DLD1 (cell line): ENCODE measurements at regions not wholly inside any gene's neighbourhood (a gene's known extent, or its start where the extent isn't known, plus 50 kb on each side); places are given as distances from the start of the nearest gene placed in this dataset.

Experiments
- in situ Hi-C: cut with HindIII; loops from 2 replicates; pipeline ENCODE4 v1.10.0; 2017; ENCODE audit warnings: low sequenced_read_pairs

DNA sequence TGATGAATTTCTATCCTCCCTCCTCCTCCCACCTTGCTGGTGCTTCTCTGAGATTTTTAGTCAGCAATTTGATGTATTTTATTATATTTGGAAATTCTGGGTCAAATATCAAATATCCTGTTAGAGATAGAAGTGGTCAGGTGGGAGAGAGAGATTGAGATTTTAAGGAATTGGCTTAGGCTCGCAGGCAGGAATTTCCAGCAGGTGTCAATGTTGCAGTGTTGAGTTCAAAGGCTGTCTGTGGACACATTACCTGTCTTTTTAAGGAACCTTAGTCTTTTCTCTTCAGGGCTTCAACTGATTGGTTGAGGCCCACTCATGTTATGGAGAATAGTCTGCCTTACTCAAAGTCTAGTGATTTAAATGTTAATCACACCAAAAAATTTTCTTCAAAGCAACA is 457.3 kb downstream of the FLRT2 start:
- in situ Hi-C loops = no loop called here

DNA sequence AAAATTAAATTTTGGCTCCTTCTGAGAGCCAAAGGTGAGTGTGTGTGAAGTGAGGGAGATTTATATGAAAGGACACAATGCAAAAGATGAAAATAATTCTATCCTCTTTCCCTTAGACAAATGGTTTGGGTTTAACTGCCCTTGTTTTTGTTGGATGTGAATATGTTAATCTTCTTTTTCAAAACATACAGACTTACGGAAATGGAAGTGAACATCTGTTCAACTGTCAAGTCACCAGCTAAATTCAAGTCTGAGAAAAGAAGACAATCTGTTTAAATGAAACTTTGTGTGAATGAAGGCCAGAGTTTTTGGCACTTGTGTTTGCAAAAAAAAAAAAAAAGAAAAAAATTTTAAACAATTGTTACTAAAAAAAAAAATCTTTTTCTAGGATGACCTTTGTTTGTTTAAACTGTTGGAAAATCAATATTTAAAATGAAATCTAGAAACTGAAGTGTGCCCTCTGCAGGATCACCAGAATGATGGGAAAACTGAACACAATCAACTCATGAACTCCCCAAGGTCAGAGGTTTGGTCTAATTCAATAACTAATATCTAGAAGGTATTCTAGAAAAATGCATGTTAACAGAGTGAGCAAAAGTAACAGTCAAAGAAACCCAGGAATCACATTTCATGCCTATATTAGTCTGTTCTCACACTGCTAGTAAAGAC is 448.8 kb downstream of the FLRT2 start:
- in situ Hi-C loops = no loop called here

DNA sequence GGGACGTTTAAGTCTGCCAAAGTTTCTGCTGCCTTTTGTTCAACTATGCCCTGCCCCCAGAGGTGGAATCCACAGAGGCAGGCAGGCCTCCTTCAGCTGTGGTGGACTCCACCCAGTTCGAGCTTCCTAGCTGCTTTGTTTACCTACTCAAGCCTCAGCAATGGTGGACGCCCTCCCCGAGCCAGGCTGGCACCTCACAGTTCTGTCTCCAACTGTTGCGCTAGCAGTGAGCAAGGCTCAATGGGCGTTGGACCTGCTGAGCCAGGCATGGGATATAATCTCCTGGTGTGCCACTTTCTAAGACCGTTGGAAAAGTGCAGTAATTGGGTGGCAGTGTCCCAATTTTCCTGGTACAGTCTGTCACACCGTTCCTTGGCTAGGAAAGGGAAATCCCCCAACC is 444.7 kb downstream of the FLRT2 start:
- in situ Hi-C loops = no loop called here

DNA sequence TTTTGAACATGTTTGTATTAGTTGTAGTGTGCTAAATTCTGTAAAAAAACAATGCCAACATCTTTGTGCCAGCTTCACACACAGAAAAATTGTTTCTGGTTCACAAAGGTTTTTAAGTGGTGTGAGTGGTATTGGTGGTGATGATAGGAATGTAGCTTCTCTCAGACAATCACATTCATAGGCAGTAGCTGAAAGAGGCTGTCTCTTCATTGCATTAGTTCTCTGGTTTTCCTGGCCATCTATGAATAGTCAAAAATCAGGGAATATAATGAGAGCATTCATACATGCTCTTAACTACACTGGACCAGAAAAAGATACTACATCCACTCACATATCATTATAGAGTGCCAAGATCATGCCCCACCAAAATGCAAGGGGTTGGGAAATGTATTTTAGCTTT is 433.5 kb downstream of the FLRT2 start:
- in situ Hi-C loops = no loop called here

DNA sequence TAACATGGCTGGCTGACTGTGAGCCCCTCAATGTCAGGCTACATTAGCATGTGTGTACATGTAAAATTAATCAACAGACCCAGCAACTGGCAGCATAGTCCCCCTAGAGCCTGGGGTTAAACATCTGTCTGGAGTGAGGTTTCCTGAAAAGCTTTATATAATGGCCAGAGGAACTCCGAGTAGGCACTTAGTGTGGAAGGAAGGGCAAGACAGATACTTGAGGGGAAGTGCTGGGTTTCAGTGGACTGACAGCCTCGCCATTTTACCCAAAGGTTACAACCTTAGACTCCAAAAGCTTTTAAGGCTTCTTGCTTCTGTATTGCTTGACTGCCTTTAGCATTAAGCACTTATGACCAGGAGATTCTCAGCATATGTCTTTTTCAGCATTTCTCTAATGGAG is 430.8 kb downstream of the FLRT2 start:
- in situ Hi-C loops = no loop called here

DNA sequence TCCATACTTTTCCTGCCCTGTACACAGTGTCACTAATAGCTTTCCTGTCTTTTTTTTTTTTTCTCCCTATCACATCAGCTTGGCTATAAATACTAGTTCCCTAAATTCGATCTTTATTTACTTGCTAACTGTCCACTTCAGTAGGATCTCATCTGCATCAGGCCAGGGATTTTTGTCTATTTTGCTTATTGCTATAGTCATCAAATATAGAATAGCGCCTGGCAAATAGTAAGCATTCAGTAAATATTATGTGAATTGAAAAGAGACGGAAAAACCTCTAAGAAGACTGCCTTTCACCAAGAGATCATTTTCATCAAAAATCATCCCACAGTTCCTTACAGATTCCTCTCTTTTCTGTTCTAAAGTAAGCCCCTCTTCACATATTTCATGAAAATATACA is 429.1 kb downstream of the FLRT2 start:
- in situ Hi-C loops = no loop called here

DNA sequence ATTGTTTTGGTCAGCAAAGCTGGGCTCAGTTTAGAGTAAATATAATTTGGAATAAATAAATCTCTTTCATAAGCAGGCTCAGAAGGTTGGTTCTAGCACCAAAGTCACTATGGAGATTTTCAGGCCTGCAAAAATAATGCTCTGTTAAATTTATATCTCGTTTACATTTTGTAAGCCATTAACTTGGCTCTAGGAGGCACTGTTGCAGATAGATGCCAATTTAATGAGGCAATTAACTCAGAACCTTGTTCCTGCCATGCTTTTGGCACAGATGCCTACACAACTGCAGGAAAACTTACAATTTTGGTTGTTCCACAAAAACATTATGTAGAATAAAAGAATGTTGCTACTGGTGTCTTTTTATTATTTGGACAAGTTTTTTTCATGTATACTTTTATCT is 428.1 kb downstream of the FLRT2 start:
- in situ Hi-C loops = no loop called here

DNA sequence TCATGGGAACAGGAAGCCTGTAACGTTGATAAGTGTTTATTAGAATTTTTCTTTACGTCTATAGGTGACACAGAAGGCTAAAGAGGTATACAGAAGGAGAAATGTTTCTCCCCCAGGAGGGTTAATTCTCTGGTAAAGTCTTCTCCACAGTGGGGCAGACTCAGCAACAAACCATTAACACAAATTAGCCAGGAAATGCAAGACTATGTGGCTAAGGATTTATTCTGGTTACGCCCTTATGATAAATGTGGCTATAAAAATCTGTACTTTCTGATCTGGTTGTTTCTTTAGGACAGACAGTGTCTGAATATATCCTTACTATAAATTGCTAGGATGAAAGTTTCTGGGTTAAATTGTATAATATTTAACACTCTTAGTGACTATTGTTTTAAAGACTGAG is 423.3 kb downstream of the FLRT2 start:
- in situ Hi-C loops = no loop called here

DNA sequence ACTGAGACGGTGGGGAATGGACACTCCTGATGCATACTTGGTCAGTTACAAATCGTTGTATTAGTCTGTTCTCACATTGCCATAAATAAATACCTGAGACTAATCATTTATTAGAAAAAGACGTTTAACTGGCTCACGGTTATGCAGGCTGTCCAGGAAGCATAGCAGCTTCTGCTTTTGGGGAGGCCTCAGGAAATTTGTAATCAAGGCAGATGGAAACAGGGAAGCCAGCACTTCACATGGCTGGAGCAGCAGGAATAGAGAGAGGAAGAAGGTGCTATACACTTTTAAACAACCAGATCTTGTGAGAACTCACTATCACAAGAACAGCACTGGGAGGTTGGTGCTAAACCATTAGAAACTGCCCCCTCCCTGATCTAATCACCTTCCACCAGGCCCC is 418.2 kb downstream of the FLRT2 start:
- in situ Hi-C loops = no loop called here

DNA sequence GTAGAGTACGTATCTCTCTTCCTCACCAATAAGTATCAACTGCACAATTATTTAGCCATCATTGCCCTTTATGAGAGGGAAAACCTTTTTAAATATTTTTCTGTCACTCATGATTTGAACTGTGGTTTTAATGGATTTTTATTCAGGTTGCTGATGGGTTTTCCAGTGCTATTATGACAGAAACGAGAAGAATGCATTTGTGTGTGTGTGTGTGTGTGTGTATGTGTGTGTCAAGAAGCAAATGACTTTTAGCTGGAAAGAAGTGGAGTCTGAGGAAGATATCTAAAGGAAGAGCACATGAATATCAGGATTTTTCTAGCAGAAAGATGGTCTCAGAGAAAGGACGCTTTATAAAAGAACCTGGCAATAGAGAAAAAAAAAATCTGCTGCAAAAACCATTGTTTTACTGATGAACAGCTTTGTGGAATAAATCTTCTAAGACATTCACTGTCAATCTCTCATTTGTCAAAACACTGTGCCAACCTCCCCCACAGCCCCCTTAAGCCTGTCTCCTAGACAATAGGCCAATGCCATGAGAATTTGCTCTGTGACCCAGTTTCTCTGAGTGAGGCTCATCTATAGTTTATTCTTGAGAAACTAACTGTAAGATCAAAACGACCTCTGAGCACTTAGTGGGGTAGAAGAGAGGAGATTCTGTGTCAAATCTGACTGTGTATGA is 417.7 kb downstream of the FLRT2 start:
- in situ Hi-C loops = no loop called here

DNA sequence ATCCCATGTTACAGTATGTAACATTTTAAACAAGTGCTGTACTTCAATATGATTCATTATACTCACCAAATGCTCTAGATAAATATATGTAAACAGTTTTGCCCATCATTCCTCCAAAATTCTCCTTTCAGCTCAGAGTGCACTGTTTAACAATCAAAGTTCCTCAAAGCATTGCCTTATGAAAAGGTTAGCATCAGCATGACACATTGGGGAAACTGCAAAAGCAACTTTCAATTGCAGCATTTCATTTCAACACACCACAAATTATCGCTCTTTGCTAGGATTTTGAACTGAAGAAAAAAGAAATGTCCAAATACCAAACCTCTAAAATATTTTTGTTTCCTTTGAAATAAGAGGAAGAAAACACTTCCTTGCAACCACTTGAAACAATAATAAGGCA is 413.2 kb downstream of the FLRT2 start:
- in situ Hi-C loops = no loop called here

DNA sequence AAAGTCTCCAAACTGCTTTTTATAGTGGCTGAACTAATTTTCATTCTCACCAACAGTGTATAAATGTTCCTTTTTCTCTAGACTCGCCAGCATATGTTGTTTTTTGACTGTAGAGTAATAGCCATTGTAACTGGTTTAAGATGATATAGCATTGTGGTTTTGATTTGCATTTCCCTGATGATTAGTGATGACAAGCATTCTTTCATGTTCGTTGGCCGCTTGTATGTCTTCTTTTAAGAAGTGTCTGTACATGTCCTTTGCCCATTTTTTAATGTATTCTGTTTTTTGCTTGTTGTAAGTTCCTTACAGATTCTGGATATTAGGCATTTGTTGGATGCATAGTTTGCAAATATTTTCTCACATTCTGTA is 404.9 kb downstream of the FLRT2 start:
- in situ Hi-C loops = no loop called here

DNA sequence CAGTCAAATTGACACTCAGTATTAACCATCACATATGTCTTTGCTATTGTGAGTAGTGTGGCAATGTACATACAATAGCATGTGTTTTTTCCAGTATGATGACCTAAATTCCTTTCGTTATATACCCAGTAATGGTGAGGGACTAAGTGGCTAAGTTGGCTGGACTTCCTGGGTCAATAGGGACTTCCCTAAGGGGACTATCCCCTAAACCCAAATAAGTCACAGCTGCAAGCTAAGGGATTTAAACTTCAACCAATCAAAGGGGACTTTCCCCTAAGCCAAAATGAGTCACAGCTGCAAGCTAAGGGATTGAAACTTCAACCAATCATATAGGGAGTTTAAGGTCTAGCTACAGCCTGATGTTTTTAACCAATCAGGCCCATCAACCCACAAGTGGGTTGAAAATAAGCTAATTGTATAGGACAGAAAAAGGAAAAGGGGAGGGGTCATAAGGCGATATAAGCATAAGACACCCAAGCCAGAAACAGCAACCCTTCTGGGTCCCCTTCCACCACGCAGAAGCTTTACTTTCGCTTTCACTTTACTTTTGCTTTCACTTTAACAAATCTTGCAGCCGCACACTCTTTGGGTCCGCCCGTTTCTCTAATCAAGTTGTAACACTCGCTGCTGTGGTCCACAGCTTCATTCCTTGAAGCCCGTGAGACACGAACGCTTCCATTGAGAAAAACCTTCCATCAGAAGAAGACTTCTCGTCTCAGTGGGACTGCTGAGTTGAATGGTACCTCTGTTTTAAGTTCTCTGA is 404.4 kb downstream of the FLRT2 start:
- in situ Hi-C loops = no loop called here

DNA sequence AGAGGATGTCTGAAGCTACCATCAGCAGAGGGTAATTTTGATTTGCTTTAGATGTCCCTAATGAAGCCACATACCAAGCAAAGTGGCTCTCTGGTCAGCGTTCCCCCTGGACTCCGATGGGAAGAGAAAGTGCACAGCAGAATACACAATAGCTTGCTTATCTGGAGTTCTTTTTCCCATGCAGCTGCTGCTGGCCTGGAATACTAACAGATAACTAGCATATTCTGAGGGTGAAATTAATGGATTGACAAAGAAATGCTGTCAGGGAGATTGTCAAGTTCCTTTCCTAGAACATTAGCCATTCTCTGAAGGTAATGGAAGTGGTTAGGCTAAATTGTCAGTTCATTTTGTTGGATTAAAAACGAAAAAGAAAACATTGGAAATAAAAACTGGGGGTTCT is 391.3 kb downstream of the FLRT2 start:
- in situ Hi-C loops = no loop called here

DNA sequence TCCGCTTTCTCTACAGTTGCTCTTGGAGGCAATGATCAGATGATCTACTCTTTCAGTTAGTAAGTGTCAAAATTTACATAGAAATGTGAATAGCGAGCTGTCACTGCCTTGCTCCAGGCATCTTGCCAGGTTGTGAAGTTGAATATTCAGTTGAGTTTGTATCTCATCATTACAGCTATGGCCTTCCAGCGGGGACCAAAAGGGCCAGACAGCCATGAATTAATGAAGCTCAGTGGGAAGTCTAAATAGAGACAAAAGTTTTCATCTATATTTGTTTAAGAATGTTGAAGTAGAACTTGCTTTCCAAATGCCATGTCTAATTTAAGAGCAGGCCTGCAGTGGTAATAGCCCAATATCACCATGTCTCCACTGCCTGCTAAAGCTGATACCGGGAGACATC is 387.8 kb downstream of the FLRT2 start:
- in situ Hi-C loops = no loop called here

DNA sequence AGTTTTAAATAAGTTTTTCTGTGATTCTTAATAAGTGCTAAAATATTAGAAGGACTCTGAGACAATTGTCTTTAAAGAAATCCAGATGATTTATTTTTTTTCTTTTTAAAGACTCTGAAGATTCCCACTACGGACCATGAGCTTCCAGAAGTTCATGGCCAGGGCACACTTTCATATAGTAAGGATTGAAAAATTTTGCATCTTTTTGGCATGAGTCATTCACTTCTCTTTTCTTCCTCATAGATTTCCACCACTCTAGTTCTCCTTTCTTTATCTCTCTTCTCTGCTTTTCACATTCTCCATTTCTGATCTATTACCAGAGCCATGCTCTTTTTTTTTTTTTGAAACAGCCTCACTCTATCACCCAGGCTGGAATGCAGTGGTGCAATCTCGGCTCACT is 385.8 kb downstream of the FLRT2 start:
- in situ Hi-C loops = no loop called here

DNA sequence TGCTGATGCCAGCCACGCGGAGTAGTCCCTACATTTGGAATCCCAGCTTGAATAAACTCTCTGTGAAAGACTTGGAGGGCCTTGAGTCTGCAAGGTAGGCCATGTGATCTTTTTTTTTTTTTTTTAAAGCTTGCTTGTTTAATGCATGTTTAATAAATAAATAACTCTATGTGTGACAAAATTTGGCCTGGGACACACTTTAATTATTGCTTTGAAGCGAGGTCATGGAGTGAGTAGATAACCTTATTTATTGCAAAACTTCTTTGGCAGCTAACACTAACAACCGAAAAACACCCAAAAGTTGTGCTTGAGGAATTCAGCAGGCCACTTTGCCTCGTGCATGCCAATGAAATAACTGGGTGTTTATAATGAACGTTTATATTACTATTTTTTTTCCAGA is 382.2 kb downstream of the FLRT2 start:
- in situ Hi-C loops = no loop called here

DNA sequence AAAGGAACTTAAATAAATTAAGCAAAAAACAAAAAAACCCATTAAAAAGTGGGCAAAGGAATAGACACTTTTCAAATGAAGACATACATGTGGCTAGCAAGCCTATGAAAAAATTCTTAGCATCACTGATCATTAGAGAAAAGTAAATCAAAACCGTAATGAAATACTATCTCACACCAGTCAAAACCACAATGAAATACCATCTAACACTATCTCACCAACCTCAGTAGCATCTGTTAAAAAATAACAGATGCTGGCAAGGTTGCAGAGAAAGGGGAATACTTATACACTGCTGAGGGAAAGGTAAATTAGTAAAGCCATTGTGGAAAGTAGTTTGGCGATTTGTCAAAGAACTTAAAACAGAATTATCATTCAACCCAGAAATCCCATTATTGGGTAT is 381.1 kb downstream of the FLRT2 start:
- in situ Hi-C loops = no loop called here

DNA sequence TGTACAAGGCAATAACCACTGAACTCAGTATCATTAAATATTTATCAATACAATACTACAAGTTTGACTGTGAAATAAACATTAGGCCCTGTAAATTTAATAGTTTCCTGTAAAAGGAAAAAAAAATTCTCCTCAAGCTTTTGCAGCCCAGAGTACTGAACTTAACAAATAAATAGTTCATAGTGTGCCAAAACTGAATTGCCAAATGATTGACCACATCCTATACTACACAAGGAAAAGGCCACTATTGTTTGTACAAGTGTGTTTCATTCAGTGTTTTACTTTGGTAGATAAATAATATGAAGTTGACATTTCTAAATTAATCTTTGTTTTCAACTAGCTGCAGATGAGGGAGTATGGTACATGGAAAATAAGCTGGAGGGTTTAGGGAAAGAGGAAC is 379.6 kb downstream of the FLRT2 start:
- in situ Hi-C loops = no loop called here

DNA sequence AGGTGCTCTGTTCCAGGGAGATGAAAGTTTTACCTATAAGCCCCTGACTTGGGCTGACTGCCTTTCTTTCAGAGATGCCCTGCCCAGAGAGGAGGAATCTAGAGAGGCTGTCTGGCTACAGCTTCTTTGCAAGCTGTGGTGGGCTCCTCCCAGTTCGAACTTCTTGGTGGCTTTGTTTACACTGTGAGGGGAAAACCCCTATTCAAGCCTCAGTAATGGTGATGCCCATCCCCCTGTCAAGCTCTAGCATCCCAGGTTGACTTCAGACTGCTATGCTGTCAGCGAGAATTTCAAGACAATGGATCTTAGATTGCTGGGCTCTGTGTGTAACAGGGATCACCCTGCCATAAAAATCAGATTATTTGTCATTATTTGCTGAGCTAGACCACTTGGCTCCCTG is 377.6 kb downstream of the FLRT2 start:
- in situ Hi-C loops = no loop called here

DNA sequence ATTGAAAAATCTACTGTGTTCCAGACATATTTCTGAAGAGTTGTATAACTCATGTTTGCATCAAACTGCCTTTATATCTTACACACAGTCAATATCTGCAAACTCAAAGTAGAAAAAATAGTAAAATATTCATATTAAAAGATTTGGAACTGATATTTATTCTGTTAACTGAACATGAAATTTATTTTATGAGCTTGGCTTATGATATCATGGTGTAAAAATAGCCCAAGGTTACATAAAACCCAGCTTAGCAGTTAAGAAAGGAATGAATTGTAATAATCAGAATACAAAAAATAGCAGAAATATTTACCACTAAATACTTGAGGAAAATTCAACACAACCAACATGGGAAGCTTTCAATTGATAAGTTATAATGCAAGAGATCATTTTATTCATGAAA is 367.9 kb downstream of the FLRT2 start:
- in situ Hi-C loops = no loop called here

DNA sequence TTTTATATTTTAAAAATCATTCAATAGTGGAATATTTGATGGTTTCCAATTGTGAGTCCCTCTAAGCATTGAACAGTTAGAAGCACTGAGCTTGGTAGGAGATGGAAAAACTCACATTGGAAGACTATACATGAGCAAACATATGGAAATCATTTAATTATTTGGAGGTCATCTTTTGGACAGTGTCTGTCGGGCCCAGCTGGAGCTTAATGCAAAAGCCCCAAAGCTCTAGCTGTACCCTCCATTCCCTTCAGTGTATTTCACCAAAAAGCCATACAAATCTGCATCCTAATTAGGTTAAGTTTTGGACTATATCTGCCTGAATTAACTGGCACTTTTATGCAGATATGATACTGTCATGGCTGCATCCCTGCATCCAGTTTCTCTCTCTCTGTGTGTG is 365.7 kb downstream of the FLRT2 start:
- in situ Hi-C loops = no loop called here
